HepG2 (cell line): ENCODE measurements at regions not wholly inside any gene's neighbourhood (a gene's known extent, or its start where the extent isn't known, plus 50 kb on each side); places are given as distances from the start of the nearest gene placed in this dataset.

Source experiments
- ATAC-seq: fragments of 200-7000 bp; cut with Tn5 transposase; 3 replicates; pipeline ENCODE4 v1.9.1; 2020; ENCODE audit warnings: mild to moderate bottlenecking, moderate library complexity
- BruUV-seq: library from RNA; stranded (reverse); fragments of 400-500 nt; replicated peaks from 2 replicates; lab custom pipeline; 2021; lab: Mats Ljungman, UMichigan
- CTCF ChIA-PET: fragments of 300-600 bp; formaldehyde crosslinking; extraction: SDS; loops from one replicate; lab custom pipeline; 2021; ENCODE audit warnings: low total read pairs, inconsistent platforms, low intra/inter-chr PET ratio; lab: Yijun Ruan, JAX
- POLR2A ChIA-PET: fragments of 350-600 bp; sonication (Branson Sonifier 250); formaldehyde crosslinking; loops from one replicate; lab custom pipeline; 2020; ENCODE audit warnings: antibody characterized with exemption, inconsistent platforms; lab: Yijun Ruan, JAX
- DNase-seq: peaks from one replicate; pipeline ENCODE4 v3.0.0-alpha.2; 2015; ENCODE audit warnings: low spot score
- FAIRE-seq: peaks from 3 replicates; lab custom pipeline; 2011; peaks lifted over from hg19 to GRCh38; lab: Jason Lieb, UNC
- H2AFZ ChIP-seq: one replicate; pipeline ENCODE4 v1.6.1; 2011; ENCODE audit warnings: low read length, inconsistent platforms
- H3K27ac ChIP-seq: fragments of 300-600 bp; 3 replicates; pipeline ENCODE4 v1.8.0; 2011; ENCODE audit warnings: mixed run types, mild to moderate bottlenecking, mixed read lengths, low read length, inconsistent platforms; ENCODE audit not compliant: insufficient read depth; ENCODE audit errors: extremely low read length
- H3K27me3 ChIP-seq, 2 experiments: fragments of 200-600 bp in 1 of 2; 2 replicates in 1 of 2; 3 replicates in 1 of 2; pipeline versions ENCODE4 v1.6.0 to v1.8.0; 2011; ENCODE audit warnings: low read length in 2 of 2, mild to moderate bottlenecking in 2 of 2, moderate library complexity in 2 of 2, inconsistent platforms in 1 of 2; ENCODE audit not compliant: insufficient read depth in 2 of 2, control insufficient read depth in 1 of 2
- H3K36me3 ChIP-seq, 2 experiments: fragments of 200-600 bp in 1 of 2; replicated peaks in 1 of 2; 2 replicates in 1 of 2; 3 replicates in 1 of 2; pipeline versions ENCODE4 v1.5.1 to v1.8.0; 2011; ENCODE audit warnings: low read length in 2 of 2, inconsistent platforms in 1 of 2; ENCODE audit not compliant: insufficient read depth in 2 of 2, control insufficient read depth in 1 of 2
- H3K4me1 ChIP-seq: 2 replicates; pipeline ENCODE4 v1.5.1; 2012; ENCODE audit warnings: low read length, inconsistent platforms; ENCODE audit not compliant: insufficient read depth
- H3K4me2 ChIP-seq: 2 replicates; pipeline ENCODE4 v1.6.0; 2011; ENCODE audit warnings: low read depth, low read length, inconsistent platforms
- H3K4me3 ChIP-seq, 3 experiments: fragments of 200-600 bp in 1 of 3; sonication (generic), shearing (Covaris generic) in 1 of 3; replicated peaks in 1 of 3; 2 replicates each; pipeline ENCODE4 v1.5.1; 2011 to 2016; ENCODE audit warnings: low read length in 3 of 3, inconsistent platforms in 2 of 3, low read depth in 2 of 3, mild to moderate bottlenecking in 2 of 3, control low read depth in 1 of 3, mixed read lengths in 1 of 3; ENCODE audit not compliant: insufficient read depth in 1 of 3
- H3K79me2 ChIP-seq: one replicate; pipeline ENCODE4 v1.6.1; 2011; ENCODE audit warnings: low read length, inconsistent platforms; ENCODE audit not compliant: insufficient read depth
- H3K9ac ChIP-seq: 2 replicates; pipeline ENCODE4 v1.6.0; 2011; ENCODE audit warnings: mild to moderate bottlenecking, low read depth, low read length, inconsistent platforms; ENCODE audit not compliant: insufficient read depth
- H3K9me3 ChIP-seq: 2 replicates; pipeline ENCODE4 v1.5.1; 2012; ENCODE audit warnings: mild to moderate bottlenecking, low read length
- H4K20me1 ChIP-seq: 2 replicates; pipeline ENCODE4 v1.6.0; 2011; ENCODE audit warnings: inconsistent platforms, mild to moderate bottlenecking, low read length, moderate library complexity; ENCODE audit not compliant: insufficient read depth
- AFF4 ChIP-seq: sonication (generic); formaldehyde crosslinking; IDR thresholded peaks from 2 replicates; pipeline ENCODE4 v1.4.0; 2020; ENCODE audit warnings: missing genetic modification reagents
- ASH2L ChIP-seq: fragments of 300-600, 200-600 bp; sonication (generic); IDR thresholded peaks from 2 replicates; pipeline ENCODE4 v1.7.0; 2017; ENCODE audit warnings: low read depth, mild to moderate bottlenecking, moderate library complexity, mixed read lengths, low read length; ENCODE audit not compliant: insufficient read length
- CBX2 ChIP-seq, 2 experiments: fragments of 200-600 bp in 1 of 2; sonication (generic); formaldehyde crosslinking in 1 of 2; IDR thresholded peaks; 2 replicates each; pipeline versions ENCODE4 v1.7.0 to v1.8.1; 2018 to 2022; ENCODE audit warnings: low read depth in 2 of 2, low read length in 1 of 2, mild to moderate bottlenecking in 1 of 2, missing genetic modification reagents in 1 of 2
- FOXK1 ChIP-seq: sonication (generic); formaldehyde crosslinking; IDR thresholded peaks from 2 replicates; pipeline ENCODE4 v1.4.0; 2020; ENCODE audit warnings: low read depth, missing genetic modification reagents, borderline replicate concordance
- GABPA ChIP-seq, 2 experiments: IDR thresholded peaks; 2 replicates each; pipeline ENCODE4 v1.6.1; 2011 to 2016; ENCODE audit warnings: low read depth in 2 of 2, low read length in 1 of 2, missing biosample characterization in 1 of 2, missing genetic modification characterization in 1 of 2
- GABPB1 ChIP-seq: IDR thresholded peaks from 2 replicates; pipeline ENCODE4 v1.6.1; 2016; ENCODE audit warnings: mild to moderate bottlenecking, missing genetic modification reagents, moderate library complexity, missing compliant biosample characterization
- HNRNPUL1 ChIP-seq: fragments of 200-400 bp; formaldehyde crosslinking; IDR thresholded peaks from 2 replicates; pipeline ENCODE4 v1.6.1; 2017; ENCODE audit warnings: low read depth, mild to moderate bottlenecking, low read length, moderate library complexity
- NBN ChIP-seq: fragments of 450-650 bp; conservative IDR thresholded peaks from 2 replicates; pipeline ENCODE4 v1.6.1; 2017
- PAX8 ChIP-seq: sonication (generic); formaldehyde crosslinking; IDR thresholded peaks from 2 replicates; pipeline ENCODE4 v1.8.0; 2022; ENCODE audit warnings: mild to moderate bottlenecking, missing genetic modification reagents, borderline replicate concordance
- SKI ChIP-seq: fragments of 450-650 bp; IDR thresholded peaks from one replicate; pipeline ENCODE4 v1.6.1; 2018; ENCODE audit warnings: mild to moderate bottlenecking; ENCODE audit not compliant: partially characterized antibody
- SP140L ChIP-seq: sonication (generic); formaldehyde crosslinking; IDR thresholded peaks from 2 replicates; pipeline ENCODE4 v1.4.0; 2020; ENCODE audit warnings: missing genetic modification reagents, borderline replicate concordance
- ZBTB42 ChIP-seq: sonication (generic); formaldehyde crosslinking; IDR thresholded peaks from 2 replicates; pipeline ENCODE4 v1.5.0; 2020; ENCODE audit warnings: mild to moderate bottlenecking, missing genetic modification reagents
- ZFP1 ChIP-seq: IDR thresholded peaks from 2 replicates; pipeline ENCODE4 v1.6.1; 2016
- ZNF343 ChIP-seq: sonication (generic); formaldehyde crosslinking; IDR thresholded peaks from 2 replicates; pipeline ENCODE4 v1.4.0; 2020; ENCODE audit warnings: mild to moderate bottlenecking, missing genetic modification reagents
- ZNF788 ChIP-seq: sonication (generic); formaldehyde crosslinking; IDR thresholded peaks from 2 replicates; pipeline ENCODE4 v1.5.0; 2020; ENCODE audit warnings: mild to moderate bottlenecking, missing genetic modification reagents, borderline replicate concordance
- WGBS: methylation state at CpG from one replicate; pipeline ENCODE4 v1.1.6; 2017; ENCODE audit warnings: low lambda C conversion rate; 5-methylcytosine and 5-hydroxymethylcytosine counted together
- in situ Hi-C: cut with HindIII; loops from 2 replicates; pipeline ENCODE4 v1.10.0; 2017; ENCODE audit warnings: low pct_unique_long_range_greater_than_20kb; ENCODE audit not compliant: extremely low pct_ligation_motif_present
- intact Hi-C: fragments of 100-400 bp; cut with micrococcal nuclease; formaldehyde crosslinking; loops from one replicate; pipeline ENCODE4 v1.10.0; 2022; ENCODE audit not compliant: unreplicated experiment
- TF ChIP-seq, protein P1 (sequence below): sonication (generic); formaldehyde crosslinking; IDR thresholded peaks from 2 replicates; pipeline ENCODE4 v1.4.0; 2020; ENCODE audit warnings: mild to moderate bottlenecking, missing genetic modification reagents
- TF ChIP-seq, protein P2 (sequence below): IDR thresholded peaks from 2 replicates; pipeline ENCODE4 v1.6.1; 2016; ENCODE audit warnings: missing biosample characterization, missing genetic modification reagents, low read depth
- TF ChIP-seq, protein P3 (sequence below): sonication (generic); formaldehyde crosslinking; IDR thresholded peaks from 2 replicates; pipeline ENCODE4 v1.4.0; 2020; ENCODE audit warnings: missing genetic modification reagents
- TF ChIP-seq, protein P4 (sequence below): sonication (generic); formaldehyde crosslinking; IDR thresholded peaks from 2 replicates; pipeline ENCODE4 v1.8.1; 2023; ENCODE audit warnings: mild to moderate bottlenecking, missing genetic modification reagents, borderline replicate concordance

DNA sequence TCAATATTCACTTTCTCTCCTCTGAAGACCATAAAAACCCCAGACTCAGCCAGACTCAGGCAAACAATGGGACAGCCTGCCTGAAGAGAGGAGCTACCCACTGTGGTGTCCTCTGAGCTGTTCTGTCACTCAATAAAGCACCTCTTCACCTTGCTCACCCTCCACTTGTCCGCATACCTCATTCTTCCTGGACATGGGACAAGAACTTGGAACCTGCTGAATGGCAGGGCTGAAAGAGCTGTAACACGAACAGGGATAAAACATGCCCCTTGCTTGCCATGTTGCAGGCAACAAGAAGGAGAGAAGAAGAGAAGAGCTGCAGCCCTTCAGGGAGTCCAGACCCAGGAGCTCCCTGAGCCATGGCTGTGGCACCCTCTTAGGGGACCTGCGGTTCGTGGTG, 86.8 kb upstream of the SEMA6A start:
- H3K27me3 ChIP-seq = no peaks in the 10 kb centered on the region; a peak in 1 of 5 replicates
- POLR2A ChIA-PET = no interaction called here
- no peak overlapping the region for H2AFZ ChIP-seq
- no peaks in the 10 kb centered on the region for H3K79me2 ChIP-seq
- H3K27ac ChIP-seq = no peak overlapping the region
- H3K36me3 ChIP-seq = no peaks in the 10 kb centered on the region
- CTCF ChIA-PET = no interaction called here
- peaks cover 8% of the 10 kb centered on the region for H3K4me1 ChIP-seq
- H4K20me1 ChIP-seq = no peaks in the 10 kb centered on the region
- WGBS = 22% methylated on average over 2 of the region's 4 CpGs
- no peak overlapping the region for H3K4me3 ChIP-seq
- intact Hi-C loops (no loop called here), in situ Hi-C loops (no loop called here)
- no peak overlapping the region for H3K9ac ChIP-seq
- H3K9me3 ChIP-seq = peaks cover 11% of the 10 kb centered on the region
- no peak; the same call in 1 of the 3 replicates for ATAC-seq
- no peak for FAIRE-seq
- no peak overlapping the region for H3K4me2 ChIP-seq
- no TSS peak for BruUV-seq
- no peak for DNase-seq
- TF ChIP-seq SKI = no peak
- TF ChIP-seq PAX8 = no peak
- no peak for TF ChIP-seq ZNF343 (CRISPR knock-in tag)
- no peak for TF ChIP-seq AFF4 (CRISPR knock-in tag)
- no peak for TF ChIP-seq HNRNPUL1
- TF ChIP-seq GABPA (IDR thresholded peaks at IDR 0.05; ENCODE audit: low read depth, low read length) = no peak
- no peak for TF ChIP-seq GABPA (CRISPR knock-in tag; IDR thresholded peaks at IDR 0.05; ENCODE audit: low read depth)
- TF ChIP-seq, protein P1, sequence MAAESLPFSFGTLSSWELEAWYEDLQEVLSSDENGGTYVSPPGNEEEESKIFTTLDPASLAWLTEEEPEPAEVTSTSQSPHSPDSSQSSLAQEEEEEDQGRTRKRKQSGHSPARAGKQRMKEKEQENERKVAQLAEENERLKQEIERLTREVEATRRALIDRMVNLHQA (CRISPR knock-in tag) = no peak
- TF ChIP-seq SP140L = no peak
- TF ChIP-seq ASH2L = no peak
- TF ChIP-seq NBN = no peak
- TF ChIP-seq ZBTB42 (CRISPR knock-in tag) = no peak
- TF ChIP-seq, protein P2, sequence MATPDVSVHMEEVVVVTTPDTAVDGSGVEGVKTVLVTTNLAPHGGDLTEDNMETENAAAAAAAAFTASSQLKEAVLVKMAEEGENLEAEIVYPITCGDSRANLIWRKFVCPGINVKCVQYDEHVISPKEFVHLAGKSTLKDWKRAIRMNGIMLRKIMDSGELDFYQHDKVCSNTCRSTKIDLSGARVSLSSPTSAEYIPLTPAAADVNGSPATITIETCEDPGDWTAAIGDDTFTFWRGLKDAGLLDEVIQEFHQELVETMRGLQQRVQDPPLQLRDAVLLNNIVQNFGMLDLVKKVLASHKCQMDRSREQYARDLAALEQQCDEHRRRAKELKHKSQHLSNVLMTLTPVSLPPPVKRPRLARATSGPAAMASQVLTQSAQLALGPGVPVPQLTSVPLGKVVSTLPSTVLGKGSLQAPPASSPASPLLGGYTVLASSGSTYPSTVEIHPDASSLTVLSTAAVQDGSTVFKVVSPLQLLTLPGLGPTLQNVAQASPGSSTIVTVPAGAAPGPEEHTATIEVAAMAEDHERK (CRISPR knock-in tag) = no peak
- TF ChIP-seq CBX2 (IDR thresholded peaks at IDR 0.05; ENCODE audit: low read depth, low read length) = no peak
- TF ChIP-seq CBX2 (CRISPR knock-in tag; IDR thresholded peaks at IDR 0.05; ENCODE audit: low read depth) = no peak
- TF ChIP-seq, protein P3, sequence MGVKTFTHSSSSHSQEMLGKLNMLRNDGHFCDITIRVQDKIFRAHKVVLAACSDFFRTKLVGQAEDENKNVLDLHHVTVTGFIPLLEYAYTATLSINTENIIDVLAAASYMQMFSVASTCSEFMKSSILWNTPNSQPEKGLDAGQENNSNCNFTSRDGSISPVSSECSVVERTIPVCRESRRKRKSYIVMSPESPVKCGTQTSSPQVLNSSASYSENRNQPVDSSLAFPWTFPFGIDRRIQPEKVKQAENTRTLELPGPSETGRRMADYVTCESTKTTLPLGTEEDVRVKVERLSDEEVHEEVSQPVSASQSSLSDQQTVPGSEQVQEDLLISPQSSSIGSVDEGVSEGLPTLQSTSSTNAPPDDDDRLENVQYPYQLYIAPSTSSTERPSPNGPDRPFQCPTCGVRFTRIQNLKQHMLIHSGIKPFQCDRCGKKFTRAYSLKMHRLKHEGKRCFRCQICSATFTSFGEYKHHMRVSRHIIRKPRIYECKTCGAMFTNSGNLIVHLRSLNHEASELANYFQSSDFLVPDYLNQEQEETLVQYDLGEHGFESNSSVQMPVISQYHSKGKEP (CRISPR knock-in tag) = no peak
- TF ChIP-seq FOXK1 (CRISPR knock-in tag) = no peak
- TF ChIP-seq ZFP1 (CRISPR knock-in tag) = no peak
- TF ChIP-seq GABPB1 (CRISPR knock-in tag) = no peak
- TF ChIP-seq, protein P4, sequence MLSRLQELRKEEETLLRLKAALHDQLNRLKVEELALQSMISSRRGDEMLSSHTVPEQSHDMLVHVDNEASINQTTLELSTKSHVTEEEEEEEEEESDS = no peak
- TF ChIP-seq ZNF788 (CRISPR knock-in tag) = no peak
